ENCODE measurements at regions not wholly inside any gene's neighbourhood (a gene's known extent, or its start where the extent isn't known, plus 50 kb on each side); places are given as distances from the start of the nearest gene placed in this dataset.

DNA sequence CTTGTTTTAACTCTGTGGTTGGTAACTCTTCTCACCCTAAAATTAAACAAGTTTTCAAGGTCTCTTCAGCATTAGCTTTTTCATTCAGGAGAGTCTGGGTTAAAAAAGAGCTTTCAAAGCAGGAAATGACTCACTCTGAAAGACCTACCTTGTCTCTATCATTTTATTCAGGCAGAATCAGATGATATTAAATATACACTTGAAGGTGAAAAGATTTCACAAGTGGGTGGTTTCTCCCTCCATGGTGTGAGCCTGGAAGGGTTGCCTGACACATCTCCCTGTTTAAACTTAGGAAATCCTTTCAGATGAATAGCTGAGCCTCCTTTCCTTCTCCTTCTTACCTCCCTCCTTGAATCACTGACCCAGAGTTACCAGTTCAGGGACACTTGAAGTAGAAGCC lies 1402.0 kb upstream of the PIK3C3 start:
- no peak overlapping the region for H3K4me2 ChIP-seq (ENCODE audit: insufficient read depth, low read length, poor library complexity, severe bottlenecking)
- H2AK5ac ChIP-seq (ENCODE audit: low read depth, low read length), result no peak overlapping the region
- H2BK15ac ChIP-seq (ENCODE audit: low read length), result no peak overlapping the region
- H3K23ac ChIP-seq (ENCODE audit: low read depth, low read length, poor library complexity), result no peak overlapping the region
- H3K27me3 ChIP-seq (ENCODE audit: control insufficient read depth in 3 of 3, insufficient read depth in 3 of 3, low read depth in 1 of 3, low read length in 3 of 3), result no peaks in the 10 kb centered on the region
- no peak overlapping the region for H4K91ac ChIP-seq (ENCODE audit: low read depth, low read length, poor library complexity)
- DNase-seq (ENCODE audit: low spot score), result no peak
- H3K79me1 ChIP-seq (ENCODE audit: low read depth, low read length), result no peaks in the 10 kb centered on the region
- no peak overlapping the region for H4K8ac ChIP-seq (ENCODE audit: low read depth, low read length)
- H3K4me1 ChIP-seq (ENCODE audit: control insufficient read depth in 2 of 2, insufficient read depth in 1 of 2, low read depth in 1 of 2, low read length in 2 of 2), result no peaks in the 10 kb centered on the region
- H3K27ac ChIP-seq (replicated peaks; ENCODE audit: low read length), result no peak overlapping the region
- no peak overlapping the region for H3K4ac ChIP-seq (ENCODE audit: low read length)
- no peak overlapping the region for H2BK5ac ChIP-seq (ENCODE audit: low read length)
- no peaks in the 10 kb centered on the region for H3K9me3 ChIP-seq (replicated peaks in 1 of 2; ENCODE audit: control insufficient read depth in 2 of 2, insufficient read depth in 1 of 2, low read depth in 1 of 2, low read length in 2 of 2)
- H2BK12ac ChIP-seq (ENCODE audit: low read length), result no peak overlapping the region
- H3K14ac ChIP-seq (ENCODE audit: low read length), result no peak overlapping the region
- no peak overlapping the region for H2AFZ ChIP-seq (ENCODE audit: low read length)
- H3K18ac ChIP-seq (ENCODE audit: low read length), result no peak overlapping the region
- H3K9ac ChIP-seq (ENCODE audit: low read depth, low read length, poor library complexity), result no peak overlapping the region
- no peak overlapping the region for H2BK120ac ChIP-seq (ENCODE audit: low read depth, low read length)
- no peaks in the 10 kb centered on the region for H3K36me3 ChIP-seq (replicated peaks in 1 of 2; ENCODE audit: control insufficient read depth in 2 of 2, insufficient read depth in 2 of 2, low read length in 2 of 2)
- no peak overlapping the region for H3K4me3 ChIP-seq (ENCODE audit: low read length in 2 of 2)

DNA sequence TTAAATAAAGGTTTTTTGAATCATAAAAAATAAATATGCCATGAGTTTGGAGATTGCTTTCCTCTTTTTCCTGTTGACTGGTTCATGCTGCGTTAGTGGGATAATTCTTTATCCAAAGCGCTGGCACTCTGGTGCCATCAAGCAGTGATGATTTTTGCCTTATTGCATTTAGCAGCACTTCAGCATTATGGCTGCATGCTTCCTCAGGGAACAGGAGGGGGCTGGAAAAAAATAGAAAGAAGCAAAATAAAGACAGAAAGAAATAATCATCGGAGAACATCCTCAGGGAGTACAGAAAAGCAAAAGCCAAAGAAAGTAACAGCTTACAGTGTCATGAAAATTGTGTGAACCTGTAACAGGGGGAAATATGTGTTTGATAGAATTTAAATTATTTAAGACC lies 1408.2 kb upstream of the PIK3C3 start:
- Histone ChIP-seq H3K27ac (replicated peaks; ENCODE audit: low read length) (no peak overlapping the region), H2BK120ac (ENCODE audit: low read depth, low read length) (no peak overlapping the region), H3K14ac (ENCODE audit: low read length) (no peak overlapping the region), H2BK5ac (ENCODE audit: low read length) (no peak overlapping the region), H3K79me1 (ENCODE audit: low read depth, low read length) (no peaks in the 10 kb centered on the region), H2AK5ac (ENCODE audit: low read depth, low read length) (no peak overlapping the region), H3K23ac (ENCODE audit: low read depth, low read length, poor library complexity) (no peak overlapping the region), H3K9me3 (replicated peaks in 1 of 2; ENCODE audit: control insufficient read depth in 2 of 2, insufficient read depth in 1 of 2, low read depth in 1 of 2, low read length in 2 of 2) (no peaks in the 10 kb centered on the region), H3K4me3 (ENCODE audit: low read length in 2 of 2) (no peak overlapping the region), H3K4me1 (ENCODE audit: control insufficient read depth in 2 of 2, insufficient read depth in 1 of 2, low read depth in 1 of 2, low read length in 2 of 2) (no peaks in the 10 kb centered on the region), H4K8ac (ENCODE audit: low read depth, low read length) (no peak overlapping the region), H3K4me2 (ENCODE audit: insufficient read depth, low read length, poor library complexity, severe bottlenecking) (no peak overlapping the region), H3K4ac (ENCODE audit: low read length) (no peak overlapping the region), H4K91ac (ENCODE audit: low read depth, low read length, poor library complexity) (no peak overlapping the region), H2BK15ac (ENCODE audit: low read length) (no peak overlapping the region), H3K18ac (ENCODE audit: low read length) (no peak overlapping the region), H2AFZ (ENCODE audit: low read length) (no peak overlapping the region), H3K9ac (ENCODE audit: low read depth, low read length, poor library complexity) (no peak overlapping the region), H3K27me3 (ENCODE audit: control insufficient read depth in 3 of 3, insufficient read depth in 3 of 3, low read depth in 1 of 3, low read length in 3 of 3) (no peaks in the 10 kb centered on the region), H2BK12ac (ENCODE audit: low read length) (no peak overlapping the region), H3K36me3 (replicated peaks in 1 of 2; ENCODE audit: control insufficient read depth in 2 of 2, insufficient read depth in 2 of 2, low read length in 2 of 2) (no peaks in the 10 kb centered on the region)
- no peak for DNase-seq (ENCODE audit: low spot score)
- WGBS, 2 donors (ENCODE audit: extremely low coverage in 2 of 2, insufficient read length in 2 of 2, insufficient replicate concordance in 1 of 2), result no CpG with 5 or more reads among the region's 3 CpGs

DNA sequence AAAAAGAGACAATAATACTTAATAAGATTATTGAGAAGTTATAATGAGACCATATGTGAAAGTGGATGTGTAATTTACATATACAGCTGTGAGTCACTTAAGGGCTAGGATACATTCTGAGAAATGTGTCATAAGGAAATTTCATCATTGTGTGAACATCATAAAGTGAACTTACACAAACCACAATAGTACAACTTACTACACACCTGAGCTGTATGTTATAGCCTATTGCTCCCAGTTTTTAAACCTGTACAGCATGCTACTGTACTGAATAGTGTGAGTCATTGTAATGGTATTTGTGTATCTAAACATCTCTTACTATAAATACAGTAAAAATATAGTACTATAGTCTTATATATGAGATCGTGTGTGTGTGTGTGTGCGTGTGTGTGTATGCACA lies 1420.3 kb upstream of the PIK3C3 start:
- no peak overlapping the region for H2BK12ac ChIP-seq (ENCODE audit: low read length)
- no peak overlapping the region for H3K4me3 ChIP-seq (ENCODE audit: low read length in 2 of 2)
- H3K9ac ChIP-seq (ENCODE audit: low read depth, low read length, poor library complexity), result no peak overlapping the region
- H3K27me3 ChIP-seq (ENCODE audit: control insufficient read depth in 3 of 3, insufficient read depth in 3 of 3, low read depth in 1 of 3, low read length in 3 of 3), result no peaks in the 10 kb centered on the region
- H4K8ac ChIP-seq (ENCODE audit: low read depth, low read length), result no peak overlapping the region
- H4K91ac ChIP-seq (ENCODE audit: low read depth, low read length, poor library complexity), result no peak overlapping the region
- H2BK5ac ChIP-seq (ENCODE audit: low read length), result no peak overlapping the region
- H3K18ac ChIP-seq (ENCODE audit: low read length), result no peak overlapping the region
- no peak overlapping the region for H3K27ac ChIP-seq (replicated peaks; ENCODE audit: low read length)
- H3K4me2 ChIP-seq (ENCODE audit: insufficient read depth, low read length, poor library complexity, severe bottlenecking), result no peak overlapping the region
- no peak overlapping the region for H2BK15ac ChIP-seq (ENCODE audit: low read length)
- no peak overlapping the region for H2AK5ac ChIP-seq (ENCODE audit: low read depth, low read length)
- no peak overlapping the region for H2AFZ ChIP-seq (ENCODE audit: low read length)
- no peak for DNase-seq (ENCODE audit: low spot score)
- no peaks in the 10 kb centered on the region for H3K79me1 ChIP-seq (ENCODE audit: low read depth, low read length)
- H3K36me3 ChIP-seq (replicated peaks in 1 of 2; ENCODE audit: control insufficient read depth in 2 of 2, insufficient read depth in 2 of 2, low read length in 2 of 2), result no peaks in the 10 kb centered on the region
- H3K4me1 ChIP-seq (ENCODE audit: control insufficient read depth in 2 of 2, insufficient read depth in 1 of 2, low read depth in 1 of 2, low read length in 2 of 2), result no peaks in the 10 kb centered on the region
- H3K4ac ChIP-seq (ENCODE audit: low read length), result no peak overlapping the region
- no peak overlapping the region for H2BK120ac ChIP-seq (ENCODE audit: low read depth, low read length)
- no peak overlapping the region for H3K14ac ChIP-seq (ENCODE audit: low read length)
- no CpG with 5 or more reads among the region's 2 CpGs for WGBS, 2 donors (ENCODE audit: extremely low coverage in 2 of 2, insufficient read length in 2 of 2, insufficient replicate concordance in 1 of 2)
- no peaks in the 10 kb centered on the region for H3K9me3 ChIP-seq (replicated peaks in 1 of 2; ENCODE audit: control insufficient read depth in 2 of 2, insufficient read depth in 1 of 2, low read depth in 1 of 2, low read length in 2 of 2)
- no peak overlapping the region for H3K23ac ChIP-seq (ENCODE audit: low read depth, low read length, poor library complexity)

DNA sequence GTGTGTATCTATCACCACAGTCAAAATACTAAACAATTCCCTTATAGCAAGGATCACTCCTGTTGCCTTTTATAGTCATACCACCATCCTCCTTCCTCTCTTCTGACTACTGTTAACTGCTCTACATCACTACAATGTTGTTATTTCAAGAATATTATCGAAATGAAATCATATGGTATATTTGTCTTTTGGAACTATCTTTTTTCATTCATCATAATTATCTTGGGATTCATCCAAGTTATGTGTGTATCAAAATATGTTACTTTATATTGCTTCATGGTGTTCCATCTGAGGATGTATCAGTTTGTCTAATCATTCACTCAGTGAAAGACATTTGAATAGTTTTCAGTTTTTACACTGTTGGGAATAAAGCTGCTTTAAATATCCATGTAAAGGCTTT lies 1423.0 kb upstream of the PIK3C3 start:
- Histone ChIP-seq H3K79me1 (ENCODE audit: low read depth, low read length) (no peaks in the 10 kb centered on the region), H2AFZ (ENCODE audit: low read length) (no peak overlapping the region), H2BK15ac (ENCODE audit: low read length) (no peak overlapping the region), H3K4me1 (ENCODE audit: control insufficient read depth in 2 of 2, insufficient read depth in 1 of 2, low read depth in 1 of 2, low read length in 2 of 2) (no peaks in the 10 kb centered on the region), H2BK12ac (ENCODE audit: low read length) (no peak overlapping the region), H3K9ac (ENCODE audit: low read depth, low read length, poor library complexity) (no peak overlapping the region), H3K4me2 (ENCODE audit: insufficient read depth, low read length, poor library complexity, severe bottlenecking) (no peak overlapping the region), H3K18ac (ENCODE audit: low read length) (no peak overlapping the region), H3K4me3 (ENCODE audit: low read length in 2 of 2) (no peak overlapping the region), H3K27ac (replicated peaks; ENCODE audit: low read length) (no peak overlapping the region), H2BK120ac (ENCODE audit: low read depth, low read length) (no peak overlapping the region), H3K36me3 (replicated peaks in 1 of 2; ENCODE audit: control insufficient read depth in 2 of 2, insufficient read depth in 2 of 2, low read length in 2 of 2) (no peaks in the 10 kb centered on the region), H3K14ac (ENCODE audit: low read length) (no peak overlapping the region), H4K91ac (ENCODE audit: low read depth, low read length, poor library complexity) (no peak overlapping the region), H2BK5ac (ENCODE audit: low read length) (no peak overlapping the region), H3K27me3 (ENCODE audit: control insufficient read depth in 3 of 3, insufficient read depth in 3 of 3, low read depth in 1 of 3, low read length in 3 of 3) (no peaks in the 10 kb centered on the region), H3K23ac (ENCODE audit: low read depth, low read length, poor library complexity) (no peak overlapping the region), H3K9me3 (replicated peaks in 1 of 2; ENCODE audit: control insufficient read depth in 2 of 2, insufficient read depth in 1 of 2, low read depth in 1 of 2, low read length in 2 of 2) (no peaks in the 10 kb centered on the region), H2AK5ac (ENCODE audit: low read depth, low read length) (no peak overlapping the region), H4K8ac (ENCODE audit: low read depth, low read length) (no peak overlapping the region), H3K4ac (ENCODE audit: low read length) (no peak overlapping the region)
- no CpG with 5 or more reads among the region's 1 CpG for WGBS, 2 donors (ENCODE audit: extremely low coverage in 2 of 2, insufficient read length in 2 of 2, insufficient replicate concordance in 1 of 2)
- no peak for DNase-seq (ENCODE audit: low spot score)

Measured in neuronal stem cell (in vitro differentiated cells).